Nephron (organoid): ENCODE measurements at regions not wholly inside any gene's neighbourhood (a gene's known extent, or its start where the extent isn't known, plus 50 kb on each side); places are given as distances from the start of the nearest gene placed in this dataset.
"Not testable (repeated sequence)": the region's sequence is repeated elsewhere in the genome, so short reads cannot be mapped to it uniquely, and the experiment has no call there.

Experiments used
- H3K27ac Mint-ChIP-seq, 3 experiments: 2 replicates each; pipeline ENCODE4 v1.8.0; 2020; ENCODE audit warnings: mixed read lengths in 3 of 3, mild to moderate bottlenecking in 2 of 3, moderate library complexity in 1 of 3
- H3K27me3 Mint-ChIP-seq: 2 replicates; pipeline ENCODE4 v1.8.0; 2021; ENCODE audit warnings: low read depth, mild to moderate bottlenecking, moderate library complexity, mixed read lengths
- H3K36me3 Mint-ChIP-seq: 2 replicates; pipeline ENCODE4 v1.8.0; 2020; ENCODE audit warnings: low read depth, mixed read lengths
- H3K4me1 Mint-ChIP-seq: 2 replicates; pipeline ENCODE4 v1.8.0; 2020; ENCODE audit warnings: mixed read lengths
- H3K4me3 Mint-ChIP-seq, 3 experiments: 2 replicates each; pipeline ENCODE4 v1.8.0; 2020; ENCODE audit warnings: mild to moderate bottlenecking in 3 of 3, mixed read lengths in 3 of 3, moderate library complexity in 2 of 3
- H3K9me3 Mint-ChIP-seq: 2 replicates; pipeline ENCODE4 v1.8.0; 2020; ENCODE audit warnings: mixed read lengths
- CTCF ChIP-seq, 3 experiments: fragments of 200-600 bp; sonication (generic); IDR thresholded peaks; one replicate each; pipeline ENCODE4 v1.5.0; 2021; ENCODE audit warnings: antibody characterized with exemption in 3 of 3; ENCODE audit not compliant: unreplicated experiment in 3 of 3

GRCh38 chr21:32920474-32920873 is 105.3 kb upstream of the OLIG2 start:
- Mint-ChIP-seq H3K4me1 (peaks cover 15% of the 10 kb centered on the region), H3K4me3 (no peak overlapping the region), H3K27me3 (peaks cover 21% of the 10 kb centered on the region), H3K9me3 (peaks cover 28% of the 10 kb centered on the region), H3K27ac (no peak overlapping the region), H3K36me3 (no peaks in the 10 kb centered on the region)
- no peak for TF ChIP-seq CTCF (IDR thresholded peaks at IDR 0.05; ENCODE audit: unreplicated experiment in 3 of 3)

GRCh38 chr21:32921632-32922230 is 104.0 kb upstream of the OLIG2 start:
- TF ChIP-seq CTCF (IDR thresholded peaks at IDR 0.05; ENCODE audit: unreplicated experiment in 3 of 3), result no peak
- H3K27ac Mint-ChIP-seq, result no peak overlapping the region
- H3K27me3 Mint-ChIP-seq, result peaks cover 13% of the 10 kb centered on the region
- H3K4me1 Mint-ChIP-seq, result peaks cover 15% of the 10 kb centered on the region
- no peak overlapping the region for H3K4me3 Mint-ChIP-seq
- no peaks in the 10 kb centered on the region for H3K36me3 Mint-ChIP-seq
- H3K9me3 Mint-ChIP-seq, result peaks cover 28% of the 10 kb centered on the region

- TF ChIP-seq CTCF (IDR thresholded peaks at IDR 0.05; ENCODE audit: unreplicated experiment in 3 of 3), result no peak
- Mint-ChIP-seq H3K4me3 (no peak overlapping the region), H3K27me3 (peaks cover 13% of the 10 kb centered on the region), H3K27ac (no peak overlapping the region), H3K36me3 (no peaks in the 10 kb centered on the region), H3K4me1 (no peaks in the 10 kb centered on the region), H3K9me3 (peaks cover 27% of the 10 kb centered on the region)
Observed at GRCh38 chr21:32925098-32925497, 100.6 kb upstream of the OLIG2 start.

GRCh38 chr21:32929633-32930038 is 96.1 kb upstream of the OLIG2 start:
- no peak overlapping the region for H3K4me3 Mint-ChIP-seq
- peaks cover 9% of the 10 kb centered on the region for H3K4me1 Mint-ChIP-seq
- no peaks in the 10 kb centered on the region for H3K36me3 Mint-ChIP-seq
- peaks cover 28% of the 10 kb centered on the region for H3K27me3 Mint-ChIP-seq
- no peak overlapping the region for H3K27ac Mint-ChIP-seq
- TF ChIP-seq CTCF (IDR thresholded peaks at IDR 0.05; ENCODE audit: unreplicated experiment in 3 of 3), result no peak
- H3K9me3 Mint-ChIP-seq, result peaks cover 12% of the 10 kb centered on the region

- Mint-ChIP-seq H3K4me3 (no peak overlapping the region), H3K36me3 (no peaks in the 10 kb centered on the region), H3K27ac (no peak overlapping the region), H3K27me3 (peaks cover 34% of the 10 kb centered on the region), H3K4me1 (peaks cover 9% of the 10 kb centered on the region), H3K9me3 (peaks cover 9% of the 10 kb centered on the region)
- TF ChIP-seq CTCF (IDR thresholded peaks at IDR 0.05; ENCODE audit: unreplicated experiment in 3 of 3), result no peak
Observed at GRCh38 chr21:32930673-32931072, 95.1 kb upstream of the OLIG2 start.

- H3K4me3 Mint-ChIP-seq, H3K9me3 Mint-ChIP-seq, H3K4me1 Mint-ChIP-seq, H3K36me3 Mint-ChIP-seq, H3K27ac Mint-ChIP-seq: not testable (repeated sequence)
- H3K27me3 Mint-ChIP-seq, result peaks cover 38% of the 10 kb centered on the region
Observed at GRCh38 chr21:32934068-32934467, 91.7 kb upstream of the OLIG2 start.
